Fibroblast of the conjunctiva (primary cell): ENCODE measurements at regions not wholly inside any gene's neighbourhood (a gene's known extent, or its start where the extent isn't known, plus 50 kb on each side); places are given as distances from the start of the nearest gene placed in this dataset.

ENCODE experiments used
- DNase-seq: peaks from one replicate; pipeline ENCODE4 v3.0.0-alpha.2; 2010; ENCODE audit warnings: low read depth

DNA sequence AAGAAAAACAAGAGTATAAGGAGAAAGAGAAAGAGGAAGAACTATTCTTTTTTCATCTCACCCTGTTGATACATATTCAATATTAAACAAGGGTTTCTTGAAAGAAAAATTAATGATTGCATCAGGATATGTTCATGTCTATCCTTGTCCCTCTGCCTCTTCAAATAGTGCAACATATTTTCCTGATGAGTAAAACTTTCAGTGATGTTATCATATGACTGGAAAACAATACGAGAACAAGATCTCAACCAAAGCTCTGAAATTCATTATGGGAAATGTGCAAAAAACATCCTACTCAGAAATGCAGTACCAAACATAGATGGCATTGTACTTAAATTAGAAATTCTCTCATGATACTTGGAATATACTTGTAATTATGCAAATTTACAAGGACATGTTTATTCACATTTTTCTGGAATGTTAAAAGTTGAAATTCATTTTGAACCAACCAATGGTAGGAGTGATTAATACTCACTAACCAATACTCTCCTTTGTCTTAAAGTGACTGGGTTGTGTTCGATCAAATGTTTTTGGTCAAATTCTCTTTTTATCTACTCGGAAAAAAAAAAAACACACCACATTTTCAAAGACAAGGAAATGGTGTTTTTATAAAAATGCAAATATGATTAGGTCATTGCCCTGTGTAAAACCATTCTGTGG, 148.9 kb upstream of the GULP1 start:
- DNase-seq, result peak; percentile 61

DNA sequence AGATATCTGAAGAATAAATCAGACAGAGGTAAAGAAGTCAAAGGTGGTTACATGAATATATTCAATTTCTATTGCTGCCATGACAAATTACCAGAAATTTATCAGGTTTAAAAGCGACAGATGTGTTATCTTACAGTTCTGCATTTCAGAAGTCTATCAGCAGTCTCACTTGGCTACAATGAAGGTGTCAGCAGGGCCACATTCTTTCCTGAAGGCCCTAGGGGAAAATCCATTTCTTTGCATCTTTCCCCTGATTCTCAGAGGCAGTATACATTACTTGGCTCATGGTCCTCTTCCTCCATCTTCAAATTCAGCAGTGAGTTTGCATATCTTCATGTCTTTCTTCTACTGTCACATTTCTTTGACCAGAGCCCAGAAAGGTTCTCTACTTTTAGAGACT, 145.8 kb upstream of the GULP1 start:
- no peak for DNase-seq

GRCh38 chr2:188146888-188147287, 144.8 kb upstream of the GULP1 start:
- no peak for DNase-seq

- DNase-seq, result no peak
Measured at GRCh38 chr2:188151670-188152069, 140.0 kb upstream of the GULP1 start.

DNA sequence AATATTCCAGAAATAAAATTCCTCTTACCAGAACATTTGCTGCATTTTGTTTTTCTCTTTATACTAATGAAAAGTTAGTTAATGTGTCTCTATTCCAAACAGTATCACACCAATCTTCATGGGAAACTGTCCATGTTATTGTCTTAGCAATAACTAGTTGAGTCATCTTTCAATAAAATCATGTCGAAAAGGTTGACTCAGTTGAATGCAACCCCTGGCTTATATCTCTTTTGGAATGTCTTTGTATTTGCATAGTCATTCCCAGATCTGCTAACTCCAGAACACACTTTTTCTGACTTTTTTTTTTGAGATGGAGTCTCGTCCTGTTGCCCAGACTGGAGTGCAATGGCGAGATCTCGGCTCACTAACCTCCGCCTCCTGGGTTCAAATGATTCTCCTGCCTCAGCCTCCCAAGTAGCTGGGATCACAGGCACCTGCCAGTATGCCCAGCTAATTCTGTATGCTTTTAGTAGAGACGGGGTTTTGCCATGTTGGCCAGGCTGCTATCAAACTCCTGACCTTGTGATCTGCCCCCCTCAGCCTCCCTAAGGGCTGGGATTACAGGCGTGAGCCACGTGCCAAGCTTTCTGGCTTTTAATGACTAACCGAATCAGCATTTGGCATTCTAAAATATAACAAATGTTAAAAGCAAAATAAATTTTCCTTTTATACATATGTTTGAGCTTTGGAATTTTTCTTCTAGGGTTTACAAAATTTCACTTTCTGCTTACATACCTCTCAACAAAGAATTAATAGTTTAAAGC, 133.2 kb upstream of the GULP1 start:
- no peak for DNase-seq

DNA sequence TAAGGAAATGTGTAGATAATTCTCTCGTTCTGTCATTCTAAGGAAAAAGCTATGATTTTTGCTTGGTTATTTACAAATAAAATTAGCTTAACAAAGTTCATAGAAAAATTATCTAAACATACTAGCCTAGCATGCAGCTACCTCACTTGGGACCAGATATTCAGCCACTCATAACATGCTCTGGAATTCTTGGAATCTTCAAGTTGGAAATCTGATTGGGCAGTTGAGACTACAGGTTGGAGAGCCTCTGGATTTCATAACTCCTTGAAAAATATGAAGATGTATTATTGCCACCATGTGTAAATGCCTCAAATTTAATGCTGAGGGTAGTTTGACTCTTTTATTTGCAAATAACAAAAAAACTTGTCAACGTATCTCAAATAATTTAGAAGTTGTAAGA, 132.2 kb upstream of the GULP1 start:
- DNase-seq, result no peak

- no peak for DNase-seq
Measured at GRCh38 chr2:188170356-188170755, 121.3 kb upstream of the GULP1 start.

DNA sequence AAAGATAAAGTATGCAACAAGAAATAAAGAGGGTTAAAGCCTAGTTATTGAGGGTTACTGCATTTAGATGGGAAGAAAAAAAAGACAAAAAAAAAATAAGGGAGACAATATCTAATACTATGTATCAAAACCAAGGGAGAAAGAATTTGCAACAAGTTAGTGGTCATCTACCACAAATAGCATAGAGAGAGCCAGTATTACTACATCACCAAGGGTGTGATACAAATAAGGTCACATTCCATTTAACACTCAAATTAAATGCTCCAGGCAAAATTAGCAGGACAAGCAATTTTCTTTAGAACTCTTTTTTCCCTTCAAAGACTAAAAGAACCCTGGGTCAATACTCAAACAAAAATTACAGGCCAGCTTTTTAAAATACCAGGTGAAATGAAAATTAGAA, 115.1 kb upstream of the GULP1 start:
- DNase-seq, result no peak

DNA sequence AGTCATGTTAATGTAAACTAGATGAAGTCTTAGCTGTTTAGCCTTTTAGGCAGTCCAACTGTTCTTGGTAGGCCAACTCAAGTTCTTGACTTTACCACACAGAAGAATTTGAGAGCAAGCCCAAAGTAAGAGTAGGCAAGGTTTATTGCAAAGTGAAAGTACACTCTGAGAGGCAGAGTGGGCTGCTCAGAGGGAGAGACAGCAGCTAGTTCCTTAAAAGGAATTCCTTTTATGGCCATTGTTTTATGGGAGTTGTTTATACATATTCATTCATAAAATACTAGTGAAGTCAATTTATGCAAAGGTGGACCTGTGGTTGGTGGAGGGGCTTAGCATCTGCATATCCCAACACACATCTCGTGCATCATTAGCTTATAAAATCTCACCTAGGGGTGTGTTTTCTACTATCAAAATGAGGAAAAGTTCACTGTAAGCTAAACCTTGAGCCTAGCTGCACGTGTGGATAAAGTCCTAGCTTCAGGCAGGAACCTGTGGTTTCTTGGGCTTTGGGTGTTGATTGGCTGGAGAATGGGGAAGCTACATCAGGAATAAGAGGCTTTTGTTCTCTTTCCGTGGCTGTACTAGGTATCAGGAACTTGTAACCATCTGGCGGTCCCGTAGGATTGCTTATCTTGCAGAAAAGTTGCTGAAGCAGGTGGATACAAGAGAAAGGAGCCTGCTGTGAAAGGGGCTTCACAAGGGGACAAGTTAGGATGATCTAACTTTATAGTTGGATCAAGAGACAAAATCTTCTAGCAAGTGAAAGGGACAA, 110.4 kb upstream of the GULP1 start:
- no peak for DNase-seq

- no peak for DNase-seq
Measured at GRCh38 chr2:188181884-188182283, 109.8 kb upstream of the GULP1 start.

GRCh38 chr2:188187726-188188125, 103.9 kb upstream of the GULP1 start:
- no peak for DNase-seq

DNA sequence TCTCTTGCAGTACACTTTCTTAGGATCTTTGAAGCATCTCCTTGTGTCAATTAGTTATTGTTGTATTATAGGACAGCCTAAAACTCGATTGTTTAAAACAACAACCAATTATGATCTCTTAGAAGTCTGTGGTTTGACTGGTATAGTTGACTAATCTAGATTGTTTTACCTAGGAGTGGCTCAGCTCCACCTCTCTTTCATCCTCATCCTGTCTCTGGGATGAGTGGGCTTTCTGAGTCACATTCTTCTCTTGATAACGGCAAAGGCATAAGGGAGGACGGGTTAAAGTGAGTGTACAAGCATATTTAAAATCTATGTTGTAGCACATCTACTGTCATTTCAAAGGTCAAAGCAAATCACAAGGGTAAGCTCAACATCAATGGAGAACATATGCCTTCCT, 102.3 kb upstream of the GULP1 start:
- no peak for DNase-seq

DNA sequence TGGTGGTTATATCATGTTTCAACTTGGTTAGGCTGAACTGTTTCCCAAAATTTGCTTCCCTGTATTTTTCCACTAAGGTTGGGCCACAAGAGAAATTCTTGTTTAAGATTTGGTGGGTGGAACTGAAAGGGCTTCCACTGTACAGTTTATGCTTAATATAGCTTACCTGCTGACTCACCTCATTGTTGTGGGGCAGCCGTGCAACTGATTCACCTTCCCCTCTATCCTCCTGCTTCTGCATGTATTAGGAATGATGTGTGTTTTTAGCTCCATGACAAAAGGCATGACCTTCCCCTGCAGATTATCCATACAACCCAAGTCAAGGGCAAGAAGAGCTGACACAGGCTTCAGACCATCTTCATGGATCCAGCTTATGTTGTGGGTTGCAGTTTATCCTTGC, 98.4 kb upstream of the GULP1 start:
- no peak for DNase-seq

- DNase-seq, result peak; percentile 47
Measured at GRCh38 chr2:188196343-188197008, 95.2 kb upstream of the GULP1 start.

GRCh38 chr2:188199716-188200128, 92.0 kb upstream of the GULP1 start:
- no peak for DNase-seq

DNA sequence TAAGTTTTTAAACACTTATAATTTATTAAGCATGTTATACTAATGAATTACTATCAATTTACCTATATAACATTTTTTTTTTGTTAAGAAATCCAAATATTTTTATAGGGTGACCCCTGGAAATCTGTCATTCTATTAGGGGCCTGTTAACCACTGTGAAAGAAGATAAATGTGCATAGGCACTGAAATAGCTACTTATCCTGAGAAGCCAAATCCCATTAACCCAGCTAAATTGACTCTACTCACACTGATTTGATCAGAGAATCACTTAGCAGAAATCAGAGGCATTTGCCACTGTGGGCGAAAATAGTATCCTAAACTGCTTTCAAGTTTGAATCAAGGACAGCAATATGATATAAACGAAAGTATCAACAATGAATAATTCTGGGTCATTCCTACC, 90.0 kb upstream of the GULP1 start:
- DNase-seq, result no peak

DNA sequence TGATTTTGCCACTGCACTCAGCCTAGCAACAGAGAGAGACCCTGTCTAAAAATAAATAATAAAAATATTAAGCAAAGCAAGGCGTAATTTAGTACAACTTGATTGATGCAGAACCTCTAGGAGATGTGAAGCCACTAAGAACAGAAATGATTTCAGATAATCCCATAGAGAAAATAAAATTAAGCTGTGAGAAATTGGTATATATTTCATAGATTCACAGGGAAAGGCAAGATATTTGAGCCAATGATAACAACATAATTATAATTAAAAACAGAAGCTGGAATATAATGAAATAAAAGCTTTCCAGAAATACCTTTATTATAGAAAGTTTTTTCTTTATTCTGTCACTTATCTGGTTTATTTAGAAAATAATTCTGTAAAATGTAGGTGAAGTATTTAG, 88.9 kb upstream of the GULP1 start:
- no peak for DNase-seq

DNA sequence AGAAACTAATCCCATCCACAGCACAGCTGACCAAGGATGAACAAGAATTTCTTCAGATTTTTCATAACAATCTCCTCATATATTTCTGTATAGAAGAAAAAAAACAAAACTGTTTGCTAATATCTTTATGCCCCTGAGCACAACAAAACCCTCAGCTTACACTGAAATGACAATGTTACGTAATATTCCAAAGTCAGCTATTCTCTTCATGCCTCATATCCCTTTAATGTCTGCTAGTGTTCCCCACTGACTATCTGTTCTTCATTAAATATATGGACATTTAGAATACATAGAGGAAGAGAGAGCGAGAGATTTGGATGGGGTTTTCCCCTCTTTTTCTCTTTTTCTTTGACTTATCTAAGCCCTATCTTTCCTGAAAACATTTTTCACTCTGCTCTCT, 87.9 kb upstream of the GULP1 start:
- DNase-seq, result no peak

- no peak for DNase-seq
Measured at GRCh38 chr2:188204824-188205223, 86.8 kb upstream of the GULP1 start.

DNA sequence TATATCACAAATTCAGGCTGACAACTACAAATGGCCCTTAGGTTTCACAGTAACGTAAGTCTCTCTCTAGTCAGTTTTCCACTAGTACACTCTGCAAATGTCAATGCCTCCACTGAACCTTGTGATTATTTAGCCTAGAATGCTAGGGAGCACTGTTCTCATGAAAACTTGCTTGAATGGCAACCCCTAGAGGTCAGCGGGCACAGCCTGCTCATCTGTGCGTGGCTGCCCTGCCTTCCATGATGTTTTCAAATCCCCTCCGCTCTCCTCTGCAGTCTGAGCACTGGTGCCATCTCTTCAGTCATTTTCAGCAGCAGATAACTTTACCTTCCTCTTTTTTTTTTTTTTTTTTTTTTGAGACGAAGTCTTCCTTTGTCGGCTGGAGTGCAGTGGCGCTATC, 84.1 kb upstream of the GULP1 start:
- no peak for DNase-seq

- DNase-seq, result no peak
Measured at GRCh38 chr2:188209218-188209617, 82.5 kb upstream of the GULP1 start.

GRCh38 chr2:188217264-188217663, 74.4 kb upstream of the GULP1 start:
- DNase-seq, result no peak

DNA sequence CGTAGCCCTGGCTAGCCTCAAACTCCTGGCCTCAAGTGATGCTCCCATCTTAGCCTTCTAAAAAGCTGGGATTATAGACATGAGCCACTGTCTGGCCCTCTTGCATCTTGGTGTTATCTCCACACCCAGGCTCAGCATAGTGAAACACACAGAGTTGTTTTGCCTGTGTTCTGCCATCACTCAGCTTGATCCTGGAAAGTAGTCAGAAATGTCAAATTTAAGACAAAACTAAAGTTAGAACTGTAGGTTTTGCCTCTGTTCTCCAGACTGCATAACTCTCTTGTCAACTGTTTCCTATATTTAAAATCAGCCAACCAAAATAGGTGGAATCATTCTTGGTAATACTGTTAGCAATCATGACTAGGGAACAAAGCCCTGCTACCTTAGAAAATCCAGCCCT, 72.1 kb upstream of the GULP1 start:
- no peak for DNase-seq
